ENCODE measurements at regions not wholly inside any gene's neighbourhood (a gene's known extent, or its start where the extent isn't known, plus 50 kb on each side); places are given as distances from the start of the nearest gene placed in this dataset.

DNA sequence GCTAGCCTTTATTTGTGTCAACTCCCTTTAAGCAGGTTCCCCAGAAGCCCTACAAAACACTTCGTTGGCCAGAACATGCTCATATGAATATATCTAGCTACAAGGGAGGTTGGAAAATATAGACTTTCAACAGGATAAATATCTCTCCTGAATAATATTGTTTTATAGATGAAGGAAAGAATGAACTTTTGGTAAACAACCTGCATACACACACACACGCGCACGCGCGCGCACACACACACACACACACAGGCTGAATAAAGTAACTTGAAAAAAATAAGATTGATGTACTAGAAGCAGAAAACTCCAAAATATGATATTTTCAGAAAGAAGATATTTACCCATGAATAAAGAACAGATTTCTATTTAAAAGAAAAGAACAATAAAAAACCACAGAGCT is 72.4 kb upstream of the GADL1 start:
- H3K27ac ChIP-seq (ENCODE audit: control insufficient read depth, insufficient read depth, low read length), result no peak overlapping the region
- H3K4me2 ChIP-seq (ENCODE audit: control insufficient read depth, extremely low read depth, insufficient read depth, low read depth, low read length), result no peak overlapping the region
- peaks cover 7% of the 10 kb centered on the region for H3K4me1 ChIP-seq (ENCODE audit: control insufficient read depth, extremely low read depth, insufficient read depth, low read length)
- DNase-seq (ENCODE audit: low read depth, low spot score), result no peak
- H3K9ac ChIP-seq (ENCODE audit: control insufficient read depth, extremely low read depth, insufficient read depth, low read length), result no peak overlapping the region
- no peak for FAIRE-seq
- no peaks in the 10 kb centered on the region for H3K27me3 ChIP-seq (ENCODE audit: control insufficient read depth, extremely low read depth, insufficient read depth, low read length)
- no peaks in the 10 kb centered on the region for H4K20me1 ChIP-seq (ENCODE audit: control insufficient read depth, extremely low read depth, insufficient read depth, low read length)
- H2AFZ ChIP-seq (ENCODE audit: control insufficient read depth, low read length), result no peak overlapping the region
- dilution Hi-C loops (cut with MboI; ENCODE audit: extremely low pct_ligation_motif_present, low sequenced_read_pairs), result no loop called here
- TF ChIP-seq, protein P1, sequence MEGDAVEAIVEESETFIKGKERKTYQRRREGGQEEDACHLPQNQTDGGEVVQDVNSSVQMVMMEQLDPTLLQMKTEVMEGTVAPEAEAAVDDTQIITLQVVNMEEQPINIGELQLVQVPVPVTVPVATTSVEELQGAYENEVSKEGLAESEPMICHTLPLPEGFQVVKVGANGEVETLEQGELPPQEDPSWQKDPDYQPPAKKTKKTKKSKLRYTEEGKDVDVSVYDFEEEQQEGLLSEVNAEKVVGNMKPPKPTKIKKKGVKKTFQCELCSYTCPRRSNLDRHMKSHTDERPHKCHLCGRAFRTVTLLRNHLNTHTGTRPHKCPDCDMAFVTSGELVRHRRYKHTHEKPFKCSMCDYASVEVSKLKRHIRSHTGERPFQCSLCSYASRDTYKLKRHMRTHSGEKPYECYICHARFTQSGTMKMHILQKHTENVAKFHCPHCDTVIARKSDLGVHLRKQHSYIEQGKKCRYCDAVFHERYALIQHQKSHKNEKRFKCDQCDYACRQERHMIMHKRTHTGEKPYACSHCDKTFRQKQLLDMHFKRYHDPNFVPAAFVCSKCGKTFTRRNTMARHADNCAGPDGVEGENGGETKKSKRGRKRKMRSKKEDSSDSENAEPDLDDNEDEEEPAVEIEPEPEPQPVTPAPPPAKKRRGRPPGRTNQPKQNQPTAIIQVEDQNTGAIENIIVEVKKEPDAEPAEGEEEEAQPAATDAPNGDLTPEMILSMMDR (optimal IDR thresholded peaks at IDR 0.05 in 1 of 3, IDR thresholded peaks at IDR 0.05 in 1 of 3, conservative IDR thresholded peaks at IDR 0.05 in 1 of 3; ENCODE audit: extremely low read depth in 1 of 3, insufficient read depth in 2 of 3, low read length in 3 of 3), result no peak
- TF ChIP-seq EZH2 (IDR thresholded peaks at IDR 0.05; ENCODE audit: low read length), result no peak
- H3K36me3 ChIP-seq (ENCODE audit: control insufficient read depth in 2 of 2, extremely low read depth in 1 of 2, insufficient read depth in 2 of 2, low read length in 2 of 2), result no peaks in the 10 kb centered on the region
- no peaks in the 10 kb centered on the region for H3K9me3 ChIP-seq (ENCODE audit: control insufficient read depth, low read depth, low read length)
- no peak overlapping the region for H3K4me3 ChIP-seq (ENCODE audit: control insufficient read depth in 2 of 3, extremely low read depth in 1 of 3, insufficient read depth in 2 of 3, low read depth in 1 of 3, low read length in 3 of 3)
- no peaks in the 10 kb centered on the region for H3K9me1 ChIP-seq (ENCODE audit: control insufficient read depth, extremely low read depth, insufficient read depth, low read length)
- H3K79me2 ChIP-seq (ENCODE audit: control insufficient read depth, insufficient read depth, low read length), result no peaks in the 10 kb centered on the region

DNA sequence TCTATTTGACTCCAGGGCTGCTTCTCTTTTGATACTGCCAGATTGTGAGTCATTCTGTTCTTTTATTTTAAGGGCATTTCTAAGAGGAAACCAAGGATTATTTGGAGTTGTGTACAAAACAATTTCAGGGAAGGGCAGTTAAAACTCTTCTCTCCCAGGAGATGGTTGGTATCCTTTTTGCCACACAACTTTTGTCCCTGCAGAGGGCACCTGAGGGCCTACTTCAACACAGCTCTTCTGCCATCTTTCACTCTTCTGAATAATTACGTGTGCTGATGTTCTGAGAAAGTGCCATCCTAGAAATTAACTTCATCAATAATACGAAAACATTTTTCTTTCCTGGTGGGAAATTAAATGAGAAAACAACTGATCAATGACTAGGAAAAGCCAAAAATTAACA is 75.7 kb upstream of the GADL1 start:
- H4K20me1 ChIP-seq (ENCODE audit: control insufficient read depth, extremely low read depth, insufficient read depth, low read length), result no peaks in the 10 kb centered on the region
- FAIRE-seq (peak; percentile 67), DNase-seq (ENCODE audit: low read depth, low spot score) (no peak)
- H3K36me3 ChIP-seq (ENCODE audit: control insufficient read depth in 2 of 2, extremely low read depth in 1 of 2, insufficient read depth in 2 of 2, low read length in 2 of 2), result no peaks in the 10 kb centered on the region
- H3K9me1 ChIP-seq (ENCODE audit: control insufficient read depth, extremely low read depth, insufficient read depth, low read length), result no peaks in the 10 kb centered on the region
- no peak overlapping the region for H3K27ac ChIP-seq (ENCODE audit: control insufficient read depth, insufficient read depth, low read length)
- no peaks in the 10 kb centered on the region for H3K27me3 ChIP-seq (ENCODE audit: control insufficient read depth, extremely low read depth, insufficient read depth, low read length)
- H3K9ac ChIP-seq (ENCODE audit: control insufficient read depth, extremely low read depth, insufficient read depth, low read length), result no peak overlapping the region
- H3K79me2 ChIP-seq (ENCODE audit: control insufficient read depth, insufficient read depth, low read length), result no peaks in the 10 kb centered on the region
- H3K9me3 ChIP-seq (ENCODE audit: control insufficient read depth, low read depth, low read length), result no peaks in the 10 kb centered on the region
- H3K4me1 ChIP-seq (ENCODE audit: control insufficient read depth, extremely low read depth, insufficient read depth, low read length), result no peaks in the 10 kb centered on the region
- peak overlapping the region; percentile 32 for H2AFZ ChIP-seq (ENCODE audit: control insufficient read depth, low read length)
- TF ChIP-seq, protein P1 (optimal IDR thresholded peaks at IDR 0.05 in 1 of 3, IDR thresholded peaks at IDR 0.05 in 1 of 3, conservative IDR thresholded peaks at IDR 0.05 in 1 of 3; ENCODE audit: extremely low read depth in 1 of 3, insufficient read depth in 2 of 3, low read length in 3 of 3), result peak; percentile 25 to 71 (median 35)
- no peak for TF ChIP-seq EZH2 (IDR thresholded peaks at IDR 0.05; ENCODE audit: low read length)
- dilution Hi-C loops (cut with MboI; ENCODE audit: extremely low pct_ligation_motif_present, low sequenced_read_pairs), result no loop called here
- H3K4me2 ChIP-seq (ENCODE audit: control insufficient read depth, extremely low read depth, insufficient read depth, low read depth, low read length), result no peak overlapping the region
- H3K4me3 ChIP-seq (ENCODE audit: control insufficient read depth in 2 of 3, extremely low read depth in 1 of 3, insufficient read depth in 2 of 3, low read depth in 1 of 3, low read length in 3 of 3), result no peak overlapping the region

Measured in keratinocyte (primary cell).